HepG2 (cell line): ENCODE measurements at regions not wholly inside any gene's neighbourhood (a gene's known extent, or its start where the extent isn't known, plus 50 kb on each side); places are given as distances from the start of the nearest gene placed in this dataset.
"Not testable (repeated sequence)": the region's sequence is repeated elsewhere in the genome, so short reads cannot be mapped to it uniquely, and the experiment has no call there.

Experiments used
- ATAC-seq: fragments of 200-7000 bp; cut with Tn5 transposase; 3 replicates; pipeline ENCODE4 v1.9.1; 2020; ENCODE audit warnings: mild to moderate bottlenecking, moderate library complexity
- BruUV-seq: library from RNA; stranded (reverse); fragments of 400-500 nt; replicated peaks from 2 replicates; lab custom pipeline; 2021; lab: Mats Ljungman, UMichigan
- CTCF ChIA-PET: fragments of 300-600 bp; formaldehyde crosslinking; extraction: SDS; loops from one replicate; lab custom pipeline; 2021; ENCODE audit warnings: low total read pairs, inconsistent platforms, low intra/inter-chr PET ratio; lab: Yijun Ruan, JAX
- POLR2A ChIA-PET: fragments of 350-600 bp; sonication (Branson Sonifier 250); formaldehyde crosslinking; loops from one replicate; lab custom pipeline; 2020; ENCODE audit warnings: antibody characterized with exemption, inconsistent platforms; lab: Yijun Ruan, JAX
- DNase-seq: peaks from one replicate; pipeline ENCODE4 v3.0.0-alpha.2; 2015; ENCODE audit warnings: low spot score
- FAIRE-seq: peaks from 3 replicates; lab custom pipeline; 2011; peaks lifted over from hg19 to GRCh38; lab: Jason Lieb, UNC
- H2AFZ ChIP-seq: one replicate; pipeline ENCODE4 v1.6.1; 2011; ENCODE audit warnings: low read length, inconsistent platforms
- H3K27ac ChIP-seq: fragments of 300-600 bp; 3 replicates; pipeline ENCODE4 v1.8.0; 2011; ENCODE audit warnings: mixed run types, mild to moderate bottlenecking, mixed read lengths, low read length, inconsistent platforms; ENCODE audit not compliant: insufficient read depth; ENCODE audit errors: extremely low read length
- H3K27me3 ChIP-seq, 2 experiments: fragments of 200-600 bp in 1 of 2; 2 replicates in 1 of 2; 3 replicates in 1 of 2; pipeline versions ENCODE4 v1.6.0 to v1.8.0; 2011; ENCODE audit warnings: low read length in 2 of 2, mild to moderate bottlenecking in 2 of 2, moderate library complexity in 2 of 2, inconsistent platforms in 1 of 2; ENCODE audit not compliant: insufficient read depth in 2 of 2, control insufficient read depth in 1 of 2
- H3K36me3 ChIP-seq, 2 experiments: fragments of 200-600 bp in 1 of 2; replicated peaks in 1 of 2; 2 replicates in 1 of 2; 3 replicates in 1 of 2; pipeline versions ENCODE4 v1.5.1 to v1.8.0; 2011; ENCODE audit warnings: low read length in 2 of 2, inconsistent platforms in 1 of 2; ENCODE audit not compliant: insufficient read depth in 2 of 2, control insufficient read depth in 1 of 2
- H3K4me1 ChIP-seq: 2 replicates; pipeline ENCODE4 v1.5.1; 2012; ENCODE audit warnings: low read length, inconsistent platforms; ENCODE audit not compliant: insufficient read depth
- H3K4me2 ChIP-seq: 2 replicates; pipeline ENCODE4 v1.6.0; 2011; ENCODE audit warnings: low read depth, low read length, inconsistent platforms
- H3K4me3 ChIP-seq, 3 experiments: fragments of 200-600 bp in 1 of 3; sonication (generic), shearing (Covaris generic) in 1 of 3; replicated peaks in 1 of 3; 2 replicates each; pipeline ENCODE4 v1.5.1; 2011 to 2016; ENCODE audit warnings: low read length in 3 of 3, inconsistent platforms in 2 of 3, low read depth in 2 of 3, mild to moderate bottlenecking in 2 of 3, control low read depth in 1 of 3, mixed read lengths in 1 of 3; ENCODE audit not compliant: insufficient read depth in 1 of 3
- H3K79me2 ChIP-seq: one replicate; pipeline ENCODE4 v1.6.1; 2011; ENCODE audit warnings: low read length, inconsistent platforms; ENCODE audit not compliant: insufficient read depth
- H3K9ac ChIP-seq: 2 replicates; pipeline ENCODE4 v1.6.0; 2011; ENCODE audit warnings: mild to moderate bottlenecking, low read depth, low read length, inconsistent platforms; ENCODE audit not compliant: insufficient read depth
- H3K9me3 ChIP-seq: 2 replicates; pipeline ENCODE4 v1.5.1; 2012; ENCODE audit warnings: mild to moderate bottlenecking, low read length
- H4K20me1 ChIP-seq: 2 replicates; pipeline ENCODE4 v1.6.0; 2011; ENCODE audit warnings: inconsistent platforms, mild to moderate bottlenecking, low read length, moderate library complexity; ENCODE audit not compliant: insufficient read depth
- CAMTA2 ChIP-seq: sonication (generic); formaldehyde crosslinking; IDR thresholded peaks from 2 replicates; pipeline ENCODE4 v1.4.0; 2020; ENCODE audit warnings: mild to moderate bottlenecking, missing genetic modification reagents, borderline replicate concordance
- CHD2 ChIP-seq: IDR thresholded peaks from 2 replicates; pipeline ENCODE4 v1.6.1; 2011; ENCODE audit warnings: low read depth, low read length, improper control_type of control experiment
- ELF3 ChIP-seq: IDR thresholded peaks from 2 replicates; pipeline ENCODE4 v1.6.1; 2016; ENCODE audit warnings: missing genetic modification reagents, missing compliant biosample characterization
- HHEX ChIP-seq: IDR thresholded peaks from 2 replicates; pipeline ENCODE4 v1.6.1; 2016; ENCODE audit warnings: control low read depth
- HMG20B ChIP-seq: conservative IDR thresholded peaks from 2 replicates; pipeline ENCODE4 v1.6.1; 2016; ENCODE audit warnings: missing genetic modification reagents, missing compliant biosample characterization
- POGK ChIP-seq: sonication (generic); formaldehyde crosslinking; conservative IDR thresholded peaks from 2 replicates; pipeline ENCODE4 v1.8.0; 2022; ENCODE audit warnings: mild to moderate bottlenecking, moderate library complexity, missing genetic modification reagents
- SNRNP70 ChIP-seq: fragments of 200-400 bp; formaldehyde crosslinking; IDR thresholded peaks from 2 replicates; pipeline ENCODE4 v1.6.1; 2017; ENCODE audit warnings: mild to moderate bottlenecking, low read depth, low read length, moderate library complexity
- YEATS2 ChIP-seq: sonication (generic); formaldehyde crosslinking; IDR thresholded peaks from 2 replicates; pipeline ENCODE4 v1.4.0; 2020; ENCODE audit warnings: missing genetic modification reagents, borderline replicate concordance
- ZNF251 ChIP-seq: sonication (generic); formaldehyde crosslinking; IDR thresholded peaks from 2 replicates; pipeline ENCODE4 v1.9.0; 2021; ENCODE audit warnings: mild to moderate bottlenecking, missing genetic modification reagents
- ZNF296 ChIP-seq: sonication (generic); formaldehyde crosslinking; conservative IDR thresholded peaks from 2 replicates; pipeline ENCODE4 v1.5.0; 2020; ENCODE audit warnings: mild to moderate bottlenecking, missing genetic modification reagents
- ZNF513 ChIP-seq: sonication (generic); formaldehyde crosslinking; conservative IDR thresholded peaks from 2 replicates; pipeline ENCODE4 v1.5.0; 2020; ENCODE audit warnings: missing genetic modification reagents
- ZSCAN21 ChIP-seq: sonication (generic); formaldehyde crosslinking; IDR thresholded peaks from 2 replicates; pipeline ENCODE4 v1.8.0; 2022; ENCODE audit warnings: mild to moderate bottlenecking, missing genetic modification reagents, moderate library complexity, borderline replicate concordance
- ZSCAN22 ChIP-seq: sonication (generic); formaldehyde crosslinking; IDR thresholded peaks from 2 replicates; pipeline ENCODE4 v1.4.0; 2020; ENCODE audit warnings: mild to moderate bottlenecking, missing genetic modification reagents
- ZSCAN30 ChIP-seq: sonication (generic); formaldehyde crosslinking; IDR thresholded peaks from 2 replicates; pipeline ENCODE4 v1.5.0; 2020; ENCODE audit warnings: mild to moderate bottlenecking, missing genetic modification reagents
- WGBS: methylation state at CpG from one replicate; pipeline ENCODE4 v1.1.6; 2017; ENCODE audit warnings: low lambda C conversion rate; 5-methylcytosine and 5-hydroxymethylcytosine counted together
- in situ Hi-C: cut with HindIII; loops from 2 replicates; pipeline ENCODE4 v1.10.0; 2017; ENCODE audit warnings: low pct_unique_long_range_greater_than_20kb; ENCODE audit not compliant: extremely low pct_ligation_motif_present
- intact Hi-C: fragments of 100-400 bp; cut with micrococcal nuclease; formaldehyde crosslinking; loops from one replicate; pipeline ENCODE4 v1.10.0; 2022; ENCODE audit not compliant: unreplicated experiment

- no TSS peak for BruUV-seq
- WGBS: 13% methylated on average over 11 of the region's 11 CpGs
- CTCF ChIA-PET: no interaction called here
- Histone ChIP-seq H3K27ac (no peak overlapping the region), H4K20me1 (no peaks in the 10 kb centered on the region), H3K9me3 (no peaks in the 10 kb centered on the region), H3K36me3 (no peaks in the 10 kb centered on the region), H3K79me2 (no peaks in the 10 kb centered on the region), H3K4me2 (no peak overlapping the region), H3K27me3 (no peaks in the 10 kb centered on the region), H2AFZ (no peak overlapping the region), H3K4me3 (no peak overlapping the region), H3K9ac (no peak overlapping the region), H3K4me1 (no peaks in the 10 kb centered on the region)
- in situ Hi-C loops (no loop called here), intact Hi-C loops (no loop called here)
- ATAC-seq: no peak
- FAIRE-seq: no peak
- TF ChIP-seq ZNF251 (CRISPR knock-in tag) (no peak), HMG20B (CRISPR knock-in tag) (no peak), ELF3 (CRISPR knock-in tag) (no peak), CAMTA2 (CRISPR knock-in tag) (no peak), POGK (no peak), HHEX (CRISPR knock-in tag) (no peak), ZSCAN22 (CRISPR knock-in tag) (no peak), ZSCAN30 (CRISPR knock-in tag) (no peak), YEATS2 (no peak), CHD2 (no peak), SNRNP70 (no peak), ZSCAN21 (no peak), ZNF296 (CRISPR knock-in tag) (no peak), ZNF513 (CRISPR knock-in tag) (no peak)
- POLR2A ChIA-PET: no interaction called here
- no peak for DNase-seq
These were observed 449.5 kb upstream of the TRPC7 start for GRCh38 chr5:136814619-136815378.

- intact Hi-C loops, H4K20me1 ChIP-seq, H3K79me2 ChIP-seq, BruUV-seq, H2AFZ ChIP-seq, H3K4me1 ChIP-seq, H3K27me3 ChIP-seq, H3K9me3 ChIP-seq, H3K4me3 ChIP-seq, DNase-seq, H3K36me3 ChIP-seq, POLR2A ChIA-PET, ATAC-seq, CTCF ChIA-PET, FAIRE-seq, H3K9ac ChIP-seq, in situ Hi-C loops, H3K27ac ChIP-seq, H3K4me2 ChIP-seq: not testable (repeated sequence)
- 3% methylated on average over 2 of the region's 2 CpGs for WGBS
These were observed 446.9 kb upstream of the TRPC7 start for GRCh38 chr5:136812270-136812669.
